SJCRH30 (cell line): ENCODE measurements at regions not wholly inside any gene's neighbourhood (a gene's known extent, or its start where the extent isn't known, plus 50 kb on each side); places are given as distances from the start of the nearest gene placed in this dataset.

Experiments
- DNase-seq, 2 experiments: peaks; one replicate each; pipeline ENCODE4 v3.0.0-alpha.2; 2015 to 2020
- H3K27ac ChIP-seq: fragments of 250-450 bp; sonication (Bioruptor Pico); 2 replicates; pipeline ENCODE4 v1.5.1; 2020; ENCODE audit warnings: mild to moderate bottlenecking, moderate library complexity
- H3K27me3 ChIP-seq: fragments of 250-450 bp; sonication (Bioruptor Pico); 2 replicates; pipeline ENCODE4 v1.5.1; 2020; ENCODE audit warnings: mild to moderate bottlenecking, moderate library complexity
- H3K36me3 ChIP-seq: fragments of 250-450 bp; sonication (Bioruptor Pico); 2 replicates; pipeline ENCODE4 v1.5.1; 2020; ENCODE audit warnings: mild to moderate bottlenecking, moderate library complexity
- H3K4me1 ChIP-seq: fragments of 250-450 bp; sonication (Bioruptor Pico); 2 replicates; pipeline ENCODE4 v1.5.1; 2020; ENCODE audit warnings: mild to moderate bottlenecking, moderate library complexity
- H3K4me3 ChIP-seq: fragments of 250-450 bp; sonication (Bioruptor Pico); 2 replicates; pipeline ENCODE4 v1.5.1; 2020; ENCODE audit warnings: mild to moderate bottlenecking, moderate library complexity
- H3K9me3 ChIP-seq: fragments of 250-450 bp; sonication (Bioruptor Pico); replicated peaks from 2 replicates; pipeline ENCODE4 v1.5.1; 2020; ENCODE audit warnings: mild to moderate bottlenecking, moderate library complexity

GRCh38 chr22:27137871-27138337 lies 480.5 kb downstream of the MIAT start:
- Histone ChIP-seq H3K27me3 (no peaks in the 10 kb centered on the region), H3K9me3 (no peaks in the 10 kb centered on the region), H3K27ac (no peak overlapping the region), H3K36me3 (no peaks in the 10 kb centered on the region), H3K4me3 (no peak overlapping the region), H3K4me1 (peaks cover 28% of the 10 kb centered on the region)
- peak; percentile 18 for DNase-seq

- DNase-seq = no peak
Observed at GRCh38 chr22:27138471-27138870, 481.1 kb downstream of the MIAT start.

DNA sequence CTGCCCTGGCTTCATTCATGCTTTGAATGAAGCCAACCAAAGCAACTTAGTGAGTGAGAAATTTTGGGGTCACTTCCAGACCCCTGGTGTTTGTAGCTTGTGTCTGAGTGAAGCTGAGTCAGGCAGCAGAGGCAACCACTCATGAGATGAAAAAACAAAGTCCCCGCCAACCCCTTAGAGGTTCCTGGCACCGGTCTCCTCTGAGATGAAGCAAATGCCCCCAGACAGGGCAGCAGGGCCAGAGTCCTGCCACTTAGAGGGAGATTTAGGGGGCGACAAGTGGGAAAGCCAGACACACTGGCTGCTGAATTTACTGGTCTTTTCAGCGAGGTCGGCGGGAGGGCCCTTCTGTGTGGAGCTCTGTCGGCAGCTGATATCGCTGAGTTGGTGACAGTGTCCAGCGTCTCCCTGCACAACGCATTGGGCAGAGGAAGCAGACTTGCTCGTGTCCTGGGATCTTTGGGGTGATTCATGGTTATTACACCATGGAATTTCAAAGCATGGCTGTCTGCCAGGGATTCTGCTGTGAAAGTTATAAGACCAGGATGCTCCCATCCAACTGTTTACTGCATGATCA lies 482.6 kb downstream of the MIAT start:
- Histone ChIP-seq H3K27me3 (no peaks in the 10 kb centered on the region), H3K36me3 (no peaks in the 10 kb centered on the region), H3K9me3 (no peaks in the 10 kb centered on the region), H3K4me3 (no peak overlapping the region), H3K27ac (peak overlapping the region; percentile 1; the same call in 1 of the 2 replicates), H3K4me1 (peaks cover 17% of the 10 kb centered on the region)
- DNase-seq = peak; percentile 58 to 64

More at GRCh38 chr22:27138471-27138870, 481.1 kb downstream of the MIAT start:
- Histone ChIP-seq H3K36me3 (no peaks in the 10 kb centered on the region), H3K4me3 (no peak overlapping the region), H3K4me1 (peaks cover 28% of the 10 kb centered on the region), H3K9me3 (no peaks in the 10 kb centered on the region), H3K27ac (no peak overlapping the region), H3K27me3 (no peaks in the 10 kb centered on the region)

GRCh38 chr22:27142286-27142685 lies 484.9 kb downstream of the MIAT start:
- H3K27me3 ChIP-seq = no peaks in the 10 kb centered on the region
- H3K4me3 ChIP-seq = no peak overlapping the region
- H3K27ac ChIP-seq = no peak overlapping the region
- H3K36me3 ChIP-seq = no peaks in the 10 kb centered on the region
- DNase-seq = no peak
- no peaks in the 10 kb centered on the region for H3K9me3 ChIP-seq
- H3K4me1 ChIP-seq = peaks cover 6% of the 10 kb centered on the region; the same call in 1 of the 2 replicates

- Histone ChIP-seq H3K4me1 (peaks cover 6% of the 10 kb centered on the region; the same call in 1 of the 2 replicates), H3K36me3 (no peaks in the 10 kb centered on the region), H3K4me3 (no peak overlapping the region), H3K27ac (no peak overlapping the region), H3K27me3 (no peaks in the 10 kb centered on the region), H3K9me3 (no peaks in the 10 kb centered on the region)
- no peak for DNase-seq
Observed at GRCh38 chr22:27144321-27144720, 486.9 kb downstream of the MIAT start.

DNA sequence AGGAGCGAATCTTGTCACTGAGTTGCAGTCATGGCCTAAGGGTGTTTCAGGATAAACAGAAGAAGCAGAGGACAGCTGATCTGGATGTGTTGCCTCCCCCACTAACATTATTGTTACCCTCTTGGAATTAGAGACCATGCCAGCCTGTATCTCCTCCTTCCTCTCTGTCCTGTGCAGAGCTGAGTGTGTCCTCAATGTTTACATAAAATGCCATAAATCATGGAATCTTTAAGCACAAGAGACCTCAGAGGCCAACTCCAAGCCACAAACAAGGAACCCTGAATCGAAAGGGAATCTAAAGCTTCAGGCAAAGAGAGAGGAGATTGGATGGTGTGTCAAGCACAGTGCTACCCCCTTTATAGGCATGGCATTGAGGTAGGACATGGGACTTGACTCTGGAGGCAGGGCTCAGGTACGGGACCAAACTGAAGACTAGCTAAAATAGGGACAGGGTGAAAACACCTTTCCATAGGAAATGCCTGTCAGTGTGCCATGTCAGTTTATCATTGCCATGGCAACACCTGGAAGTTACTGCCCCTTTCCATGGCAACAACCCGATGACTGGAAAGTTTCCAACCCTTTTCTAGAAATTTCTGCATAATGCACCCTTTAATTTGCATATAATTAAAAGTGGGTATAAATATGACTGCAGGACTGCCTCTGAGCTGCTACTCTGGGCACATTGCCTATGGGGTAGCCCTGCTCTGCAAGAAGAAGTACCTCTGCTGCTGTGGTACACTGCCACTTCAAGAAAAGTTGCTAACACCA lies 489.7 kb downstream of the MIAT start:
- DNase-seq = peak in 1 of 2 experiments; percentile 24
- no peak overlapping the region for H3K27ac ChIP-seq
- no peak overlapping the region for H3K4me3 ChIP-seq
- peaks cover 7% of the 10 kb centered on the region for H3K4me1 ChIP-seq
- no peaks in the 10 kb centered on the region for H3K27me3 ChIP-seq
- H3K36me3 ChIP-seq = no peaks in the 10 kb centered on the region
- H3K9me3 ChIP-seq = no peaks in the 10 kb centered on the region

DNA sequence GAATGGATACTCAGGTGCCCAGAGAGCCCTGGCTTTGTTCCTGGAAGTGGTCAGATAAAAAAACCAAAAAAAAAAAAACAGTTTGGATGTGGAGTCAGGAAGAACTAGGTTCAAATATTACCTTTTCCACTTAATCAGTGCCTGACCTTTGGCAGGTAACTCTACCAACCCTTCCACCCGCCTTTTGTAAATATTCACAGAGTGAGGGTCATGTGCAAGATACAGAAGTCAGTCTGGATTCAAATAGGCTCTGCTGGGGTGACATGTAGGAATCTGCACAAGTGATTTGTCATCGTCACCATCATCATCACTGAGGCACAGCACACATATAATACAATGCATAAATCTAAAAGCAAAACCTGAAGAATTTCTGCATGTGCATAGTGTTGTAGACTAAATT lies 490.7 kb downstream of the MIAT start:
- no peaks in the 10 kb centered on the region for H3K36me3 ChIP-seq
- peaks cover 7% of the 10 kb centered on the region for H3K4me1 ChIP-seq
- no peaks in the 10 kb centered on the region for H3K9me3 ChIP-seq
- H3K27me3 ChIP-seq = no peaks in the 10 kb centered on the region
- H3K27ac ChIP-seq = no peak overlapping the region
- DNase-seq = no peak
- no peak overlapping the region for H3K4me3 ChIP-seq

- Histone ChIP-seq H3K27ac (no peak overlapping the region), H3K36me3 (no peaks in the 10 kb centered on the region), H3K9me3 (no peaks in the 10 kb centered on the region), H3K4me1 (peaks cover 7% of the 10 kb centered on the region), H3K27me3 (no peaks in the 10 kb centered on the region), H3K4me3 (no peak overlapping the region)
- DNase-seq = no peak
Observed at GRCh38 chr22:27148886-27149470, 491.6 kb downstream of the MIAT start.

- Histone ChIP-seq H3K27ac (peak overlapping the region; percentile 44), H3K4me3 (peak overlapping the region; percentile 27), H3K36me3 (no peaks in the 10 kb centered on the region), H3K9me3 (no peaks in the 10 kb centered on the region), H3K4me1 (peaks cover 7% of the 10 kb centered on the region), H3K27me3 (no peaks in the 10 kb centered on the region)
- peak; percentile 47 to 67 for DNase-seq
Observed at GRCh38 chr22:27149921-27150543, 492.6 kb downstream of the MIAT start.

DNA sequence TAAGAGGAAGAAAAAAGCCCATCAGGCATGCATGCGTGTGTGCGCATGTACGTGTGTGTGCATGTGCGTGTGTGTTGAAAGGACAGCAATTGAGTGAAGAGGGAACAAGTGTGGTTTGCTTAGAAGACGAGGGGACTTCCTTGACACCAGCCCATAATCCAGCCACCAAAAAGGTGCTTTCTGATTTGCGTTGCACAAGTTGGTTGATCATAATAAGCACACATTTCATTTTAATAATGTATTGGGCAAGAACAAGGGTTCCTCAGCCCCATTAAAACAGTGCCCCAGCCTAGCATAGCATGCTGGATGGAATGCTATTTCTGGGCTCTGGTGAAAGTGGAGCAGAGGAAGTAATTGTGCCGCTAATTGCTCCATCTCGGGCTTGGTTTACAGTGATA lies 493.2 kb downstream of the MIAT start:
- Histone ChIP-seq H3K36me3 (no peaks in the 10 kb centered on the region), H3K27me3 (no peaks in the 10 kb centered on the region), H3K4me3 (no peak overlapping the region), H3K4me1 (peaks cover 7% of the 10 kb centered on the region), H3K9me3 (no peaks in the 10 kb centered on the region), H3K27ac (no peak overlapping the region)
- DNase-seq = peak in 1 of 2 experiments; percentile 8

- DNase-seq = peak in 1 of 2 experiments; percentile 14
- no peaks in the 10 kb centered on the region for H3K27me3 ChIP-seq
- H3K27ac ChIP-seq = no peak overlapping the region
- H3K4me3 ChIP-seq = no peak overlapping the region
- peaks cover 7% of the 10 kb centered on the region for H3K4me1 ChIP-seq
- no peaks in the 10 kb centered on the region for H3K9me3 ChIP-seq
- no peaks in the 10 kb centered on the region for H3K36me3 ChIP-seq
Observed at GRCh38 chr22:27151407-27151806, 494.0 kb downstream of the MIAT start.

- Histone ChIP-seq H3K27me3 (no peaks in the 10 kb centered on the region), H3K4me1 (peaks cover 7% of the 10 kb centered on the region), H3K9me3 (no peaks in the 10 kb centered on the region), H3K4me3 (no peak overlapping the region), H3K36me3 (no peaks in the 10 kb centered on the region), H3K27ac (no peak overlapping the region)
- no peak for DNase-seq
Observed at GRCh38 chr22:27152033-27152432, 494.6 kb downstream of the MIAT start.

GRCh38 chr22:27152883-27153282 lies 495.5 kb downstream of the MIAT start:
- no peak for DNase-seq
- H3K27me3 ChIP-seq = no peaks in the 10 kb centered on the region
- no peak overlapping the region for H3K4me3 ChIP-seq
- H3K27ac ChIP-seq = no peak overlapping the region
- no peaks in the 10 kb centered on the region for H3K36me3 ChIP-seq
- peaks cover 7% of the 10 kb centered on the region for H3K4me1 ChIP-seq
- no peaks in the 10 kb centered on the region for H3K9me3 ChIP-seq

DNA sequence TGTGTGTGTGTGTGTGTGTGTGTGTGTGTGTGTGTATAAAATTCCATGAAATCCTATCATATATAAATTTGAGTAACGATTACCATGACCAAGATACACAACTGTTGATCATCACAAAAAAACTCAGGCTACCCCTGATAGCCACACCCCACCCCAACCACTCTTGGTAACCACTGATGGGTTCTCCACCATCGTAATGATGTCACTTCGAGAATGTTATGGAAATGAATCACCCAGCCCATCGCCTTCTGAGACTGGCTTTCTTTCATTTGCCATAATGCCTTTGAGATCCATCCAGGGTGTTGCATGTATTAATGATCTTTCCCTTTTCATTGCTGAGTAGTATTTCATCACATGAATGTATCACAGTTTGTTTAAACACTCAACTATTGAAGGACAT lies 496.0 kb downstream of the MIAT start:
- no peaks in the 10 kb centered on the region for H3K9me3 ChIP-seq
- no peaks in the 10 kb centered on the region for H3K36me3 ChIP-seq
- DNase-seq = no peak
- no peak overlapping the region for H3K27ac ChIP-seq
- H3K27me3 ChIP-seq = no peaks in the 10 kb centered on the region
- H3K4me1 ChIP-seq = peaks cover 7% of the 10 kb centered on the region
- H3K4me3 ChIP-seq = no peak overlapping the region

GRCh38 chr22:27154717-27155116 lies 497.3 kb downstream of the MIAT start:
- Histone ChIP-seq H3K4me1 (peaks cover 6% of the 10 kb centered on the region), H3K27me3 (no peaks in the 10 kb centered on the region)
- no peak for DNase-seq

More at GRCh38 chr22:27154717-27155116, 497.3 kb downstream of the MIAT start:
- no peaks in the 10 kb centered on the region for H3K36me3 ChIP-seq
- H3K9me3 ChIP-seq = no peaks in the 10 kb centered on the region
- H3K4me3 ChIP-seq = no peak overlapping the region
- no peak overlapping the region for H3K27ac ChIP-seq
